ENCODE measurements at regions not wholly inside any gene's neighbourhood (a gene's known extent, or its start where the extent isn't known, plus 50 kb on each side); places are given as distances from the start of the nearest gene placed in this dataset.

DNA sequence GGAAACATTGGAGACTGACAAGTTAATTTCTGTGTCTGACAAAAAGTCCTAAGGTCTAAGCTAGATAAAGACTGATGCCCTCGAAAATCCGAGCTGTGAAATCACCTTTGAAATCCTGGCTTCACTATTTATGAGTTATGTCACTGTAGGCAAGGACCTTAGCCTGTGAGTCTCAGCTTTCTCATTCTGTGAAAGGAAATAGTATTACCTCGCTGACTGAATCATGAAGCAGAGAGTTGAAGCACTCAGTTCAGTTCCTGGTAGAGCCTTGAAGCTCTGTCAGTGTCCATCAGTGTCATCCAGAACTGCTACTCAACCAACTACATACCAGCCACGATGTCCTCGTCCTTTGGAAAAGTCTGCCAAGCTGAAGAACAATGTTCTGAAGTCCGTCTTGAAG lies 1025.6 kb upstream of the GYPC start:
- 89 to 95% methylated on average over 5 to 6 of the region's 6 CpGs for WGBS, 2 experiments
- peaks cover 5% of the 10 kb centered on the region for H3K4me1 ChIP-seq (ENCODE audit: control insufficient read depth, insufficient read depth, low read length)
- no peak overlapping the region for H3K4me3 ChIP-seq (ENCODE audit: insufficient read depth, low read depth, low read length)
- no peak overlapping the region for H3K27ac ChIP-seq (ENCODE audit: insufficient read depth, low read depth, low read length, poor library complexity, severe bottlenecking)
- no peaks in the 10 kb centered on the region for H3K27me3 ChIP-seq (ENCODE audit: control insufficient read depth, insufficient read depth, low read length, poor library complexity, severe bottlenecking)
- no peaks in the 10 kb centered on the region for H3K9me3 ChIP-seq (ENCODE audit: control insufficient read depth, low read length)
- H3K36me3 ChIP-seq (ENCODE audit: control insufficient read depth, insufficient read depth, low read length), result no peaks in the 10 kb centered on the region

DNA sequence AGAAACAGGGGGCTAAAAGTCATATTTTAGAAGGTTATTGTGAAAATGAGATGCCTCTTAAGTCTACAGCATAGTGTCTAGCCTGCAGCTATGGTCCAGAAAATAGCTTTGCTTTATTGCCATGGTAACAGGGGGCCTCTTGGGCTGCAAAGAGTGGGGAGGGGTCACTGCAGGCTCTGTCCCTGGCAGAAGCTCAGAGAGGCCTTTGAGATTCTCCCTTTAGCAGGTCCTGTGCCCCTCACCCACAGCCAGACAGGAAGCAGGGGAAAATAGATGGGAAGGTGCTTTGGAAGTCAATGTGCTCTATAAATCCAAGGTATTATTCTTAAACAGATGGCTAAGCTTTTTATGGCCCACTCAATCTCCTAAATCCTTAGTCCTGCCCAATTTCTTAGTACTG lies 1021.3 kb upstream of the GYPC start:
- Histone ChIP-seq H3K4me3 (ENCODE audit: insufficient read depth, low read depth, low read length) (no peak overlapping the region), H3K27me3 (ENCODE audit: control insufficient read depth, insufficient read depth, low read length, poor library complexity, severe bottlenecking) (no peaks in the 10 kb centered on the region), H3K27ac (ENCODE audit: insufficient read depth, low read depth, low read length, poor library complexity, severe bottlenecking) (no peak overlapping the region), H3K36me3 (ENCODE audit: control insufficient read depth, insufficient read depth, low read length) (no peaks in the 10 kb centered on the region), H3K4me1 (ENCODE audit: control insufficient read depth, insufficient read depth, low read length) (peaks cover 5% of the 10 kb centered on the region), H3K9me3 (ENCODE audit: control insufficient read depth, low read length) (no peaks in the 10 kb centered on the region)

DNA sequence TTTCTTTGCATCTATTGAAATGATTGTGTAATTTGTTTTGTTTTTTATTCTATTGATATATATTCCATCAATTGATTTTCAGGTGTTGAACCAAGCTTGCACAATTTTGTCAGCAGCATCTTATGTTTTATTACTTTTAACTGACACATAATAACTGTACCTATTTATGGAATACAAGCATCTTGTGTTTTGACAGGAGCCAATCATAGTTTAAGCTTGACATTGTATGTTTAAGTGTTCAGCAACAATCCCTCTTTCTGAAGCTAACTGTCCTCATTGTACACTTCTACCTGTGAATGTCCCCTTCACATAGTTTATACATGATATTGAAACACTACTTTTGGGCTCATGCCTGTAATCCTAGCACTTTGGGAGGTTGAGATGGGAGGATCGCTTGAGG lies 1017.6 kb upstream of the GYPC start:
- Histone ChIP-seq H3K27me3 (ENCODE audit: control insufficient read depth, insufficient read depth, low read length, poor library complexity, severe bottlenecking) (no peaks in the 10 kb centered on the region), H3K36me3 (ENCODE audit: control insufficient read depth, insufficient read depth, low read length) (no peaks in the 10 kb centered on the region), H3K27ac (ENCODE audit: insufficient read depth, low read depth, low read length, poor library complexity, severe bottlenecking) (no peak overlapping the region), H3K9me3 (ENCODE audit: control insufficient read depth, low read length) (no peaks in the 10 kb centered on the region), H3K4me3 (ENCODE audit: insufficient read depth, low read depth, low read length) (no peak overlapping the region), H3K4me1 (ENCODE audit: control insufficient read depth, insufficient read depth, low read length) (peaks cover 5% of the 10 kb centered on the region)
- WGBS, 2 experiments, result 83% methylated on average over 1 of the region's 1 CpG; no CpG with 5 or more reads in 1 of the 2 experiments

DNA sequence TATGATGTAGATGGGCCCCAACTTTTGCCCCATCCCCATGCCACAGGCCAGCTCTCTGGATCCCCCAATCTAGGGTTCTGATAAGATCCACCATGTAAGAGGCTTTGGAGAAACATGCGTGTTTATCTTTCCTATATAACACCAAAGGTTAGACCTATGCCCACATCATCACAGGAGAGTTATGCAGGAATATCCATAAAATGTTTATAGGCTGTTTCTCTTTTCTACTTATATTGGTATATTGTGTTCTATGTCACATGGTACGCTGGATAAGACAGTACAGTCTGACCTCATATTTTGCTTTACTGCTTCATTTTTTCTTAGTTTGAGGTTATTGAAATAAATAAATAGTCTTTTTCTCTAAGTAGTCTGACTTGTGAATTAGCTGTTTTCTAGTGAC lies 1013.9 kb upstream of the GYPC start:
- Histone ChIP-seq H3K4me3 (ENCODE audit: insufficient read depth, low read depth, low read length) (no peak overlapping the region), H3K4me1 (ENCODE audit: control insufficient read depth, insufficient read depth, low read length) (no peaks in the 10 kb centered on the region), H3K9me3 (ENCODE audit: control insufficient read depth, low read length) (no peaks in the 10 kb centered on the region), H3K36me3 (ENCODE audit: control insufficient read depth, insufficient read depth, low read length) (no peaks in the 10 kb centered on the region), H3K27ac (ENCODE audit: insufficient read depth, low read depth, low read length, poor library complexity, severe bottlenecking) (no peak overlapping the region), H3K27me3 (ENCODE audit: control insufficient read depth, insufficient read depth, low read length, poor library complexity, severe bottlenecking) (no peaks in the 10 kb centered on the region)
- 100% methylated on average over 1 of the region's 2 CpGs; no CpG with 5 or more reads in 1 of the 2 experiments for WGBS, 2 experiments

DNA sequence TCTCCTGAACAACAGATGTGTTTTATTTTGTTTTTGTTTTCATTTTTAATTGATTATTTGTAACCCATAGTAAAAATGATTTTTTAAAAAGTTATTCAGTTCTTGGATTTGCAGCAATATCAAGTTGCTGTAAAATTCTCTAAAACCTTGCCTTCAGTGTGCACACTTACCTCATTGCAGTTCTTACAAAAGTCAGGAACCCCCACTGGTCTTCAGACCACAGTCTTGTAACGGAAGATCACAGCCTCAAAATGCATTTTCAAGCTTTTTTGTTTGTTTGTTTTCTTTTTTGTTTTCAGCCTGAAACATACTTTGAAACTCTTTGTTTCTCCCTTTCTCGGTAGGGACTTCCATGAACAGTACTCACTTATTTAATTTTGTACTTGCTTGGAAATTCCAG lies 1012.8 kb upstream of the GYPC start:
- Histone ChIP-seq H3K4me3 (ENCODE audit: insufficient read depth, low read depth, low read length) (no peak overlapping the region), H3K9me3 (ENCODE audit: control insufficient read depth, low read length) (no peaks in the 10 kb centered on the region), H3K36me3 (ENCODE audit: control insufficient read depth, insufficient read depth, low read length) (no peaks in the 10 kb centered on the region), H3K27me3 (ENCODE audit: control insufficient read depth, insufficient read depth, low read length, poor library complexity, severe bottlenecking) (no peaks in the 10 kb centered on the region), H3K27ac (ENCODE audit: insufficient read depth, low read depth, low read length, poor library complexity, severe bottlenecking) (no peak overlapping the region), H3K4me1 (ENCODE audit: control insufficient read depth, insufficient read depth, low read length) (no peaks in the 10 kb centered on the region)
- WGBS, 2 experiments, result 70 to 88% methylated on average over 1 to 2 of the region's 2 CpGs

DNA sequence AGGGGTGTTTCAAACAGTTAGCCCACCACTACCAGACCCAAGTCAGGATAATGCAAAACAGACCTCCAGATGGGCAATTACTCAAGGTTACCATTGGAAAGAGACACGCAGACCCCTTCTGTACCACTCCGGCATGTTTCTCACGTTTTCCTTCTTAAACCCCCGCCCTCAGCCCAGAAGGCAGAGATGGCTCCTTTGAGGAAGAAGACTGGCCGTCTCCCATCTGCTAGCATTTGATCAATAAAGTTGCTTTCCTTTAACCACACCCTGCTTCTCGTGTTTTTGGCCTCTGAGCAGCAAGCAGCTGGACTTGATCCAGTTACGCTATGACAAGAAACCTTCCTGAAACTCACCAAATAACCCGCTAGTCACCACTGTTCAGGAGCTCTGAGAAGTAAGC lies 1012.4 kb upstream of the GYPC start:
- Histone ChIP-seq H3K27me3 (ENCODE audit: control insufficient read depth, insufficient read depth, low read length, poor library complexity, severe bottlenecking) (no peaks in the 10 kb centered on the region), H3K36me3 (ENCODE audit: control insufficient read depth, insufficient read depth, low read length) (no peaks in the 10 kb centered on the region)
- WGBS, 2 experiments, result 92 to 93% methylated on average over 7 to 8 of the region's 8 CpGs

GRCh38 chr2:125644257-125644656 lies 1011.7 kb upstream of the GYPC start:
- no peaks in the 10 kb centered on the region for H3K4me1 ChIP-seq (ENCODE audit: control insufficient read depth, insufficient read depth, low read length)
- no peaks in the 10 kb centered on the region for H3K9me3 ChIP-seq (ENCODE audit: control insufficient read depth, low read length)
- WGBS, 2 experiments, result 83 to 85% methylated on average over 1 of the region's 1 CpG
- H3K36me3 ChIP-seq (ENCODE audit: control insufficient read depth, insufficient read depth, low read length), result no peaks in the 10 kb centered on the region
- H3K27me3 ChIP-seq (ENCODE audit: control insufficient read depth, insufficient read depth, low read length, poor library complexity, severe bottlenecking), result no peaks in the 10 kb centered on the region
- no peak overlapping the region for H3K27ac ChIP-seq (ENCODE audit: insufficient read depth, low read depth, low read length, poor library complexity, severe bottlenecking)
- H3K4me3 ChIP-seq (ENCODE audit: insufficient read depth, low read depth, low read length), result no peak overlapping the region

More for the DNA sequence above, 1012.4 kb upstream of the GYPC start:
- no peak overlapping the region for H3K27ac ChIP-seq (ENCODE audit: insufficient read depth, low read depth, low read length, poor library complexity, severe bottlenecking)
- H3K4me3 ChIP-seq (ENCODE audit: insufficient read depth, low read depth, low read length), result no peak overlapping the region
- no peaks in the 10 kb centered on the region for H3K9me3 ChIP-seq (ENCODE audit: control insufficient read depth, low read length)
- H3K4me1 ChIP-seq (ENCODE audit: control insufficient read depth, insufficient read depth, low read length), result no peaks in the 10 kb centered on the region

DNA sequence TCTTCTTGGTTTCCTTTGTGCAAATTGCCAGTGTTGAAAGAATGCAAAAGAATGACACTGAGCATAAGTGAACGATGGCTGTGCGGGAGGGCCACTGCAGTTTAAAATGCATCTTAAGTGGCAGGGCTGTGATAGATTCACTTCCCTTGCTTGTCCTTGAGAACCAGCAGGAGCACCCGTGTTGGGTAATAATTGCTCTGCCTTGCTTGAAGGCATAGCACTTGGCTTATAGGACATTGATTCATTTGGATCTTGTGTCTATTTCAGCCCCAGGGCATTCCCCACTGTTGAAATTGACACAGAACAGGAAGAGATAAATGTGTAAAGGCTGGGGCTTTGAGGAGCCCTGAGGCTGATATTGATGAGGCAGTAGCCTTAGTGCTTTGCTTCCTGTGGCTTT lies 1003.7 kb upstream of the GYPC start:
- Histone ChIP-seq H3K4me1 (ENCODE audit: control insufficient read depth, insufficient read depth, low read length) (peaks cover 6% of the 10 kb centered on the region), H3K27me3 (ENCODE audit: control insufficient read depth, insufficient read depth, low read length, poor library complexity, severe bottlenecking) (no peaks in the 10 kb centered on the region), H3K36me3 (ENCODE audit: control insufficient read depth, insufficient read depth, low read length) (no peaks in the 10 kb centered on the region), H3K4me3 (ENCODE audit: insufficient read depth, low read depth, low read length) (no peak overlapping the region), H3K27ac (ENCODE audit: insufficient read depth, low read depth, low read length, poor library complexity, severe bottlenecking) (no peak overlapping the region), H3K9me3 (ENCODE audit: control insufficient read depth, low read length) (no peaks in the 10 kb centered on the region)
- 89 to 92% methylated on average over 3 of the region's 3 CpGs for WGBS, 2 experiments

- WGBS, 2 experiments, result 76 to 85% methylated on average over 1 of the region's 1 CpG
- Histone ChIP-seq H3K27ac (ENCODE audit: insufficient read depth, low read depth, low read length, poor library complexity, severe bottlenecking) (no peak overlapping the region), H3K27me3 (ENCODE audit: control insufficient read depth, insufficient read depth, low read length, poor library complexity, severe bottlenecking) (no peaks in the 10 kb centered on the region), H3K4me1 (ENCODE audit: control insufficient read depth, insufficient read depth, low read length) (peaks cover 6% of the 10 kb centered on the region), H3K9me3 (ENCODE audit: control insufficient read depth, low read length) (no peaks in the 10 kb centered on the region), H3K36me3 (ENCODE audit: control insufficient read depth, insufficient read depth, low read length) (no peaks in the 10 kb centered on the region), H3K4me3 (ENCODE audit: insufficient read depth, low read depth, low read length) (no peak overlapping the region)
Measured at GRCh38 chr2:125654226-125654625, 1001.7 kb upstream of the GYPC start.

- Histone ChIP-seq H3K9me3 (ENCODE audit: control insufficient read depth, low read length) (no peaks in the 10 kb centered on the region), H3K27ac (ENCODE audit: insufficient read depth, low read depth, low read length, poor library complexity, severe bottlenecking) (no peak overlapping the region), H3K36me3 (ENCODE audit: control insufficient read depth, insufficient read depth, low read length) (no peaks in the 10 kb centered on the region), H3K4me3 (ENCODE audit: insufficient read depth, low read depth, low read length) (no peak overlapping the region), H3K4me1 (ENCODE audit: control insufficient read depth, insufficient read depth, low read length) (peaks cover 6% of the 10 kb centered on the region), H3K27me3 (ENCODE audit: control insufficient read depth, insufficient read depth, low read length, poor library complexity, severe bottlenecking) (no peaks in the 10 kb centered on the region)
- WGBS, 2 experiments, result 38 to 64% methylated on average over 1 of the region's 1 CpG
Measured at GRCh38 chr2:125656190-125656589, 999.8 kb upstream of the GYPC start.

GRCh38 chr2:125658583-125658982 lies 997.4 kb upstream of the GYPC start:
- H3K27me3 ChIP-seq (ENCODE audit: control insufficient read depth, insufficient read depth, low read length, poor library complexity, severe bottlenecking), result no peaks in the 10 kb centered on the region
- 96 to 97% methylated on average over 5 of the region's 5 CpGs for WGBS, 2 experiments
- H3K27ac ChIP-seq (ENCODE audit: insufficient read depth, low read depth, low read length, poor library complexity, severe bottlenecking), result no peak overlapping the region
- no peaks in the 10 kb centered on the region for H3K36me3 ChIP-seq (ENCODE audit: control insufficient read depth, insufficient read depth, low read length)
- H3K9me3 ChIP-seq (ENCODE audit: control insufficient read depth, low read length), result no peaks in the 10 kb centered on the region
- no peak overlapping the region for H3K4me3 ChIP-seq (ENCODE audit: insufficient read depth, low read depth, low read length)
- H3K4me1 ChIP-seq (ENCODE audit: control insufficient read depth, insufficient read depth, low read length), result no peaks in the 10 kb centered on the region
